Parathyroid adenoma (tissue), 2 donors: ENCODE measurements at regions not wholly inside any gene's neighbourhood (a gene's known extent, or its start where the extent isn't known, plus 50 kb on each side); places are given as distances from the start of the nearest gene placed in this dataset.
"Not testable (repeated sequence)": the region's sequence is repeated elsewhere in the genome, so short reads cannot be mapped to it uniquely, and the experiment has no call there.

Experiments used
- H2AFZ ChIP-seq: fragments of 300-600 bp; sonication (generic); one replicate; pipeline ENCODE4 v1.7.0; 2017; ENCODE audit warnings: antibody characterized with exemption, mild to moderate bottlenecking
- H3K27ac ChIP-seq: fragments of 300-600 bp; sonication (generic); one replicate; pipeline ENCODE4 v1.7.0; 2017
- H3K27me3 ChIP-seq: fragments of 300-600 bp; sonication (generic); one replicate; pipeline ENCODE4 v1.7.0; 2017; ENCODE audit warnings: low read length; ENCODE audit not compliant: control insufficient read depth, insufficient read depth
- H3K36me3 ChIP-seq: fragments of 300-600 bp; sonication (generic); one replicate; pipeline ENCODE4 v1.7.0; 2017; ENCODE audit warnings: low read length; ENCODE audit not compliant: control insufficient read depth, insufficient read depth
- H3K4me1 ChIP-seq: fragments of 300-600 bp; sonication (generic); one replicate; pipeline ENCODE4 v1.7.0; 2017; ENCODE audit warnings: control low read depth
- H3K4me2 ChIP-seq: fragments of 300-600 bp; sonication (generic); one replicate; pipeline ENCODE4 v1.7.0; 2017; ENCODE audit warnings: low read length
- H3K4me3 ChIP-seq: fragments of 300-600 bp; sonication (generic); one replicate; pipeline ENCODE4 v1.7.0; 2017; ENCODE audit warnings: low read depth, low read length
- H3K79me2 ChIP-seq: fragments of 300-600 bp; sonication (generic); one replicate; pipeline ENCODE4 v1.7.0; 2017; ENCODE audit warnings: control low read depth
- H3K9ac ChIP-seq: fragments of 300-600 bp; sonication (generic); one replicate; pipeline ENCODE4 v1.7.0; 2017; ENCODE audit warnings: mild to moderate bottlenecking
- H3K9me3 ChIP-seq: fragments of 300-600 bp; sonication (generic); one replicate; pipeline ENCODE4 v1.7.0; 2017; ENCODE audit warnings: low read length; ENCODE audit not compliant: control insufficient read depth
- TF ChIP-seq, protein P1 (sequence below): fragments of 300-600 bp; sonication (generic); IDR thresholded peaks from one replicate; pipeline ENCODE4 v1.7.0; 2017; ENCODE audit warnings: antibody characterized with exemption, mild to moderate bottlenecking
- donor health status: primary hyperparathyroidism.

DNA sequence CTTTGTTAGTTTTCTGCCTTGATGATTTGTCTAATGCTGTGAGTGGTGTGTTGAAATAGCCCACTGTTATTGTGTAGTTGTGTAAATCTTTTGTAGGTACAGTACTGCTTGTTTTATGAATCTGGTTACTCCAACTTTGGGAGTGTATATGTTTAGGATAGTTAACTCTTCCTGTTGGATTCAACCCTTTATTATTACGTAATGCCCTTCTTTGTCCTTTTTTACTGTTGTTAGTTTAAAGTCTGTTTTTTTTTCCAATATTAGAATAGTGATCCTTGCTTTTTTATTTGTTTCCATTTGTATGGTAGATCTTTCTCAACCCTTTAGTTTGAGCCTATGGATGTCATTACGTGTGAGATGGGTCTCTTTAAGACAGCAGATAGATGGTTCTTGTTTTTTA, 261.5 kb upstream of the CDH2 start:
- TF ChIP-seq, protein P1, sequence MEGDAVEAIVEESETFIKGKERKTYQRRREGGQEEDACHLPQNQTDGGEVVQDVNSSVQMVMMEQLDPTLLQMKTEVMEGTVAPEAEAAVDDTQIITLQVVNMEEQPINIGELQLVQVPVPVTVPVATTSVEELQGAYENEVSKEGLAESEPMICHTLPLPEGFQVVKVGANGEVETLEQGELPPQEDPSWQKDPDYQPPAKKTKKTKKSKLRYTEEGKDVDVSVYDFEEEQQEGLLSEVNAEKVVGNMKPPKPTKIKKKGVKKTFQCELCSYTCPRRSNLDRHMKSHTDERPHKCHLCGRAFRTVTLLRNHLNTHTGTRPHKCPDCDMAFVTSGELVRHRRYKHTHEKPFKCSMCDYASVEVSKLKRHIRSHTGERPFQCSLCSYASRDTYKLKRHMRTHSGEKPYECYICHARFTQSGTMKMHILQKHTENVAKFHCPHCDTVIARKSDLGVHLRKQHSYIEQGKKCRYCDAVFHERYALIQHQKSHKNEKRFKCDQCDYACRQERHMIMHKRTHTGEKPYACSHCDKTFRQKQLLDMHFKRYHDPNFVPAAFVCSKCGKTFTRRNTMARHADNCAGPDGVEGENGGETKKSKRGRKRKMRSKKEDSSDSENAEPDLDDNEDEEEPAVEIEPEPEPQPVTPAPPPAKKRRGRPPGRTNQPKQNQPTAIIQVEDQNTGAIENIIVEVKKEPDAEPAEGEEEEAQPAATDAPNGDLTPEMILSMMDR: no peak
- Histone ChIP-seq H3K4me1 (no peaks in the 10 kb centered on the region), H3K27ac (no peak overlapping the region), H3K4me2 (no peak overlapping the region), H3K4me3 (no peak overlapping the region), H3K27me3 (no peaks in the 10 kb centered on the region), H3K79me2 (no peaks in the 10 kb centered on the region), H2AFZ (no peak overlapping the region), H3K36me3 (no peaks in the 10 kb centered on the region), H3K9ac (no peak overlapping the region), H3K9me3 (no peaks in the 10 kb centered on the region)

DNA sequence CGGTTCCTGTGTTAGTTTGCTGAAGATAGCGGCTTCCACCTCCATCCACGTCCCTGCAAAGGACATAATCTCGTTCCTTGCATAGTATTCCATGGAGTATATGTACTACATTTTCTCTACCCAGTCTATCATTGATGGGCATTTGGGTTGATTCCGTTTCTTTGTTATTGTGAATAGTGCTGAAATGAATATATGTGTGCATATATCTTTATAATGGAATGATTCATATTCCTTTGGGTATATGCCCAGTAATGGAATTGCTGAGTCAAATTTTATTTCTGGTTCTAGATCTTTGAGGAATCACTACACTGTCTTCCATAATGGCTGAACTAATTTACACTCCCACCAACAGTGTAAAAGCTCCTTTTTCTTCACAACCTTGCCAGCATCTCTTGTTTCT, 255.4 kb upstream of the CDH2 start:
- H3K4me3 ChIP-seq: no peak overlapping the region
- no peak overlapping the region for H3K27ac ChIP-seq
- TF ChIP-seq, protein P1: no peak
- no peak overlapping the region for H3K4me2 ChIP-seq
- H3K79me2 ChIP-seq: no peaks in the 10 kb centered on the region
- no peak overlapping the region for H2AFZ ChIP-seq
- H3K36me3 ChIP-seq: no peaks in the 10 kb centered on the region
- H3K4me1 ChIP-seq: no peaks in the 10 kb centered on the region
- H3K9me3 ChIP-seq: no peaks in the 10 kb centered on the region
- H3K27me3 ChIP-seq: no peaks in the 10 kb centered on the region
- no peak overlapping the region for H3K9ac ChIP-seq

DNA sequence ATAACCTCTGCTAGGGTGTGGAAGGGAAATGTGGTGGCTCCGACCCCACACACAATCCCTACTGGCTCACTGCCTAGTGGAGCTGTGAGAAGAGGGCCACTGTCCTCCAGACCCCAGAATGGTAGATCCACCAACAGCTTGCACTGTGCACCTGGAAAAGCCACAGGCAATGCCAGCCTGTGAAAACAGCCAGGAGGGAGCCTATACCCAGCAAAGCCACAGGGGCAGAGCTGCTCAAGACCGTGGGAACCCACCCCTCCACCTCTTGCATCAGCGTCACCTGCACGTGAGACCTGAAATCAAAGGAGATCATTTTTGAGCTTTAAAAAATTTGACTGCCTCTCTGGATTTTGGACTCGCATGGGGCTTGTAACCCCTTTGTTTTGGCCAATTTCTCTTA, 249.0 kb upstream of the CDH2 start:
- H3K9ac ChIP-seq: no peak overlapping the region
- no peaks in the 10 kb centered on the region for H3K27me3 ChIP-seq
- H2AFZ ChIP-seq: no peak overlapping the region
- no peaks in the 10 kb centered on the region for H3K36me3 ChIP-seq
- no peaks in the 10 kb centered on the region for H3K4me1 ChIP-seq
- no peaks in the 10 kb centered on the region for H3K79me2 ChIP-seq
- no peak overlapping the region for H3K4me3 ChIP-seq
- H3K27ac ChIP-seq: no peak overlapping the region
- TF ChIP-seq, protein P1: no peak
- H3K4me2 ChIP-seq: no peak overlapping the region
- no peaks in the 10 kb centered on the region for H3K9me3 ChIP-seq

DNA sequence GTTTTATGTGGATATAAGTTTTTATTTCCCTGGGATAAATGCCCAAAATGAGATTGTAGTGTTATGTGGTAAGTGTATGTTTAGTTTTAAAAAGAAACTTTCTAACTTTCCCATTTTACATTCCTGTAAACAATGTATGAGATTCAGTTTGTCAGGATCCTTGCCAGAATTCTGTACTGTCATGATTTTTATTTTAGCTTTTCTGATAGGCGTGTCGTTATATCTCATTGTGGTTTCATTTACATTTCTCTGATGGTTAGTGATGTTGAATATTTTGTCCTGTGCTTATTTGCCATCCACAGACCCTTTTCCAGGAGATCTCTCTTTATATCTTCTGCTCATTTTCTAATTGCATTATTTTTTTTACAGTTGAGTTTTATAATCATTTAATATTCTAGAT, 245.6 kb upstream of the CDH2 start:
- Histone ChIP-seq H3K27ac (no peak overlapping the region), H3K27me3 (no peaks in the 10 kb centered on the region), H3K4me3 (no peak overlapping the region), H3K36me3 (no peaks in the 10 kb centered on the region), H3K9ac (no peak overlapping the region), H3K4me2 (no peak overlapping the region), H3K79me2 (no peaks in the 10 kb centered on the region), H2AFZ (no peak overlapping the region), H3K9me3 (no peaks in the 10 kb centered on the region), H3K4me1 (no peaks in the 10 kb centered on the region)
- TF ChIP-seq, protein P1: no peak

DNA sequence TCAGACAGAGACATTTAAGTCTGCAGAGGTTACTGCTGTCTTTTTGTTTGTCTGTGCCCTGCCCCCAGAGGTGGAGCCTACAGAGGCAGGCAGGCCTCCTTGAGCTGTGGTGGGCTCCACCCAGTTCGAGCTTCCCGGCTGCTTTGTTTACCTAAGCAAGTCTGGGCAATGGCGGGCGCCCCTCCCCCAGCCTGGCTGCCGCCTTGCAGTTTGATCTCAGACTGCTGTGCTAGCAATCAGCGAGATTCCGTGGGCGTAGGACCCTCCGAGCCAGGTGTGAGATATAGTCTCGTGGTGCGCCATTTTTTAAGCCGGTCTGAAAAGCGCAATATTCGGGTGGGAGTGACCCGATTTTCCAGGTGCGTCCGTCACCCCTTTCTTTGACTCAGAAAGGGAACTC, 245.0 kb upstream of the CDH2 start:
- H3K36me3 ChIP-seq, H3K4me1 ChIP-seq, H3K79me2 ChIP-seq, H3K4me2 ChIP-seq, H3K27ac ChIP-seq, H2AFZ ChIP-seq, H3K27me3 ChIP-seq, H3K9me3 ChIP-seq, H3K4me3 ChIP-seq, H3K9ac ChIP-seq: not testable (repeated sequence)
